Stimulated activated CD4-positive, alpha-beta T cell treated with anti-CD3 and anti-CD28 coated beads, Interleukin-4, amount 100 ng/mL, for 24 hours (primary cell): ENCODE measurements at regions not wholly inside any gene's neighbourhood (a gene's known extent, or its start where the extent isn't known, plus 50 kb on each side); places are given as distances from the start of the nearest gene placed in this dataset.
"Not testable (repeated sequence)": the region's sequence is repeated elsewhere in the genome, so short reads cannot be mapped to it uniquely, and the experiment has no call there.

Source experiments
- DNase-seq: peaks from one replicate; pipeline ENCODE4 v3.0.0-alpha.2; 2020

GRCh38 chr1:213324859-213325258 lies 273.8 kb downstream of the RPS6KC1 start:
- DNase-seq, result no peak

- DNase-seq, result no peak
These were observed 274.4 kb downstream of the RPS6KC1 start for GRCh38 chr1:213325482-213325881.

DNA sequence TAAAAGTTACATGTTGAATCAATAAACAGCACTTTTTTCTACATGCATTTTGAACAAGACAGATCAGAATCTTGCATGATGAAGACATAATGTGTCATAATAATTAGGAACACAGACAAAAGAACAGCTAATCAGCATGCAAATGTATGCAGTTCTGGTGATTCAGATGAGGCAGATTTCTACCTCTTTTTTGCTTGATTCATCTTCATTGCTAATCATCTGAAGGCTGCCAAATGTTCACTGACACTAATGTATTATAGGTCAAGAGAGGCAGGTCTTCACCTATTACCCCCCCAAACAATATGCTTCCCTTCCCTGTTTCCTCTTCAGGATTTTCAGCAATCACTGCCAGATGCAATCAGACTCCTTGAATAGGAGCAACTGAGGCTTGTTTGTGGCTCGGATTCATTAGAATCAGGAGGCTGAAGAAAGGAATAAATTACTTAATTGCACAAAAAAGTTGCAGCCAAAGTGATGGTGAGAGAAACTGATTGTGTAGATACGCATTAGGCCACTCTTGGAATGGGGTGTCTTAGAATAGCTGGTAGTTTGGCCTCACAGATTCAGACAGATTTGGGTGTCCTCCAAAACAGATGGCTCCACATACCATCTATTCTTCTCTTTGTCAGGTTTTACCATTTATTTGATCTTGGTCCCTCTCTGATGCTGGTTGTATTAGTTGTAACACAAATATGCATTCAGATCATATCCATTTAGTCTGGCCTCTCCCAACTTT lies 275.4 kb downstream of the RPS6KC1 start:
- DNase-seq, result no peak

GRCh38 chr1:213327017-213327667 lies 276.1 kb downstream of the RPS6KC1 start:
- no peak for DNase-seq

DNA sequence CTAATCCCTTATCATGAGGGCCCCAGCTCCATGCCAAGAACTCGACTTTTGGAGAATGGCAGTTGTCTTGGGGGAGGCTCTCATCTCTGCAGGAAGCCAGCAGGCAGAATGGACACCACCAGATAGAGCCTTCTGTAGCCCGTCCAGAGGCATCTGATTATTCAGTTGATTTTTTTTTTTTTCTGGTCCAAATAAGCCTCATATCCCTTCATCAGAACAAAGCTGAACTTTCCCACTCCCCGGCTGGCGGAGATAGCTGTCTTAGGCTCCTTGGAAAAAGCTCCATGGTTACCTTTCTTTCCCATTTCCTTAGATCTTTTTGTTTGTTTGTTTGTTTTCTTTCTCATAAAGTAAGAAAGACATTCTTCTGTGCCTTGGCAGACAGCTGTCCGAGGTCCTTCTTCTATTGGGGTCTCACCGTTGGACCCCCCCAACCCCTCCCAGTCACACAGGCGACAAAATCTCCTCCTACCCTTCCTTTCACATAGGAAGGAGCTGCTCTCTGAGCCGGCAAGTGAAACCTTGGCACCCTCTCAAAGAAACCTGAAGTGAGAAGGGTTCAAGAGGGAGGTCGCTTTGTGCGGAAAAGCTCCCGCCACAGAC lies 278.5 kb downstream of the RPS6KC1 start:
- DNase-seq, result no peak

DNA sequence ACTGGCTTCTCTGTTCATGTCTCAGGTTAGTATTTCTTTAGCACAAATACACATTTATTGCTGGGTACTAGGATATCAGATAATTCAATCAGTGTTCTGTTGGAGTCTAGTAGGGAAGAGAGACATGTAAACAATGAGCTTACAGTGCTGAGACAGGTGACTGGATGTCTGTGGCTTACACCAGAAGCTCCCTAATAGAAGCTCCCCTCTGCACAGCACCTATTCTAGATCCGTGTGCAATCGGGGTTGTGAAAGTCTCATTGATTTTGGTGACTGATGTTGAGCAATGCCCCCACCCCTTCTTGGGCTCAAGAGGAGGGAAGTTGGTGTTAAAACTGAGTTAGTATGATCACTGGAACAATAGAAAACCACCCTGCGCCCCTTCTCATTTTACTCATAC lies 279.2 kb downstream of the RPS6KC1 start:
- no peak for DNase-seq

- DNase-seq, result no peak
These were observed 280.7 kb downstream of the RPS6KC1 start for GRCh38 chr1:213331631-213332175.

GRCh38 chr1:213332491-213332890 lies 281.4 kb downstream of the RPS6KC1 start:
- no peak for DNase-seq

DNA sequence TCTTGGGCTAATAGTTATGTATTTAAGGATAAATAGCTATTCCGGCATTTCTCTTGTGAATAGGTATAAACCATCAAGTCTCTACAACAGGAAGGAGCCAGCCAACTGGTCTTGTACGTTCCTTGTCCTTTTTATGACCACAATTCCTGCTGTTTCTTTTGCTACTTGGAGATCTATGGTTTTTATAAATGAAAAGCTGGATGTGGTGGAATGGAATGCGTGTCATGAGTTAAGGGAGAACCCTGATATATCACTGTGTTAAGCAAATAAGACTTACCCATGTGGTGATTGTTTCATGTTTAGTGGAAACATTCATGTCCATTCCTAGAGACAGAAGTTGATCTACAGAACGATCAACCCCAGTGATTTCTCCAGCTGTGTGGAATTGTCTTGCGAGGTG lies 282.1 kb downstream of the RPS6KC1 start:
- DNase-seq, result no peak

DNA sequence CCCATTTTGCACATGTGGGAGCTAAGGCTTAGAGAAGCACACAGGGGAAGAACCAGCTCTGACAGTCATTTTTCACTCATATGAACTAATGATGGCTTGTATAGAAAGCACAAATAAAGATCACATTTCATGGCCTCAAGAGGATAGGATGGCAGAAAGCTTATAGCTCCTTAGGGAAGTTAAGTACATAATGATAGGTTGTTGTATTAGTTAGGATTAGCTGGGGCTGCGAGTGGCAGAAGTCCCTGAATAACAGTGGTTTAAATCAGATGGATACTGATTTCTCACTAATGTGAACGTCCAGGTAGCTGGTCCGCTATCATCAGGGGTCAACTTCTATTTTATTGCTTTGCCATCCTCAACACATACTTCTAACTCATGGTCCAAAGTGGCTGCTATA lies 284.0 kb downstream of the RPS6KC1 start:
- no peak for DNase-seq

- DNase-seq, result no peak
These were observed 286.1 kb downstream of the RPS6KC1 start for GRCh38 chr1:213337025-213337678.

DNA sequence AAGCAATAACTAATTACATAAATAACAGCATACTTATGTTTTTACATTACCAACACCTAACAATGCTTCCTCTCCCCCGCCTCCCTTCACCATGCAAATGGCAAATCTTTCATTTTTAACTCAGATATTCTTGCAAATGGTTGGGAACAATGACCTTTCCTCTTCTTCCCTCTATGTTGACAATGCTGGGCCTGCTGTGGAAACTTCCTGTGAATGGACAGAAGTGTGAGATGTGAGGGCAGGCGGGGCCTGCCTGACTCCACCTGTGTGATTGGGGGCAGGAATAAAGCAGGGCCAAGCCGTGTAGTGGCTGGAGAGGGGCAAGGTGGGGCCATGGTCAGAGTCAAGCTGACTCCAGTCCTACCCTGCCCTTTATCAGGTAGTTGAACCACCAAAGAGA lies 289.6 kb downstream of the RPS6KC1 start:
- DNase-seq, result no peak

DNA sequence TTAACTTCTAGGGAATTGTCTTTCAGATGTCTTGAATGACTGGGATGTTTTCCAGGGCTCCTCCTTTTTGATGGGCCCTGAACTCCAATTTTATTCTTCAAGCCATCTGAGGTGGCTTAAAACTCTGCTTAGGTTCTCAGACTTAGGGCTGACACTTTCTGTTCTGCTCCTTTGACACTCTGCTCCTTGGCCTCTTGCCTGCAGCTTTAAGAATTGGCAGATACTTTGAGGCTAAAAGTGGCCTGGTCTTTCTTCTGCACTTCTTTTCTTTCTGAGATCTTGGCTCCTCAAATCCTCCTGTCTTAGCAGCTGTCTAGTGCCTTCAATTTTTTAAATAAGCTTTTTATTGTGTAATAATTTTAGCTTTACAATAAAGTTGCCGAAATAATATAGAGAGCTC lies 294.6 kb downstream of the RPS6KC1 start:
- no peak for DNase-seq

- DNase-seq, result no peak
These were observed 306.4 kb downstream of the RPS6KC1 start for GRCh38 chr1:213357403-213357802.

DNA sequence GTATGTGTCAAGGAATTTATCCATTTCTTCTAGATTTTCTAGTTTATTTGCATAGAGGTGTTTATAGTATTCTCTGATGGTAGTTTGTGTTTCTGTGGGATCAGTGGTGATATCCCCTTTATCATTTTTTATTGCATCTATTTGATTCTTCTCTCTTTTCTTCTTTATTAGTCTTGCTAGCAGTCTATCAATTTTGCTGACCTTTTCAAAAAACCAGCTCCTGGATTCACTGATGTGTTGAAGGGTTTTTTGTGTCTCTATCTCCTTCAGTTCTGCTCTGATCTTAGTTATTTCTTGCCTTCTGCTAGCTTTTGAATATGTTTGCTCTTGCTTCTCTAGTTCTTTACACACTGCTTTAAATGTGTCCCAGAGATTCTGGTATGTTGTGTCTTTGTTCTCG lies 307.3 kb downstream of the RPS6KC1 start:
- not testable (repeated sequence) for DNase-seq

DNA sequence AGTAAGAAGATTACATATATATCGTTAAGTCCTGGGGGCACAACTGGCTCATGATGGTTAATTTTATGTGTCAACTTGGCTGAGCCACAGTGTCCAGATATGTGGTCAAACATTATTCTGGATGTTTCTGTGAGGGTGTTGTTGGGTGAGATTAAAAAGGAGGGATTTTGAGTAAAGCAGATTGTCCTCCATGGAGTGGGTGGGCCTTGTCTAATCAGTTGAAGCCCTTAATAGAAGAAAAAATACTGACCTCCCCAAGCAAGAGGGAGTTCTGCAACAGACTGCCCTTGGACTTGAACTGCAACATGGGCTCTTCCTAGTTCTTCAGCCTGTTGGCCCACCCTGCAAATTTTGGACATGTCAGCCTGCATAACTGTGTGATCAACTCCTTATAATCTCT lies 311.6 kb downstream of the RPS6KC1 start:
- no peak for DNase-seq

DNA sequence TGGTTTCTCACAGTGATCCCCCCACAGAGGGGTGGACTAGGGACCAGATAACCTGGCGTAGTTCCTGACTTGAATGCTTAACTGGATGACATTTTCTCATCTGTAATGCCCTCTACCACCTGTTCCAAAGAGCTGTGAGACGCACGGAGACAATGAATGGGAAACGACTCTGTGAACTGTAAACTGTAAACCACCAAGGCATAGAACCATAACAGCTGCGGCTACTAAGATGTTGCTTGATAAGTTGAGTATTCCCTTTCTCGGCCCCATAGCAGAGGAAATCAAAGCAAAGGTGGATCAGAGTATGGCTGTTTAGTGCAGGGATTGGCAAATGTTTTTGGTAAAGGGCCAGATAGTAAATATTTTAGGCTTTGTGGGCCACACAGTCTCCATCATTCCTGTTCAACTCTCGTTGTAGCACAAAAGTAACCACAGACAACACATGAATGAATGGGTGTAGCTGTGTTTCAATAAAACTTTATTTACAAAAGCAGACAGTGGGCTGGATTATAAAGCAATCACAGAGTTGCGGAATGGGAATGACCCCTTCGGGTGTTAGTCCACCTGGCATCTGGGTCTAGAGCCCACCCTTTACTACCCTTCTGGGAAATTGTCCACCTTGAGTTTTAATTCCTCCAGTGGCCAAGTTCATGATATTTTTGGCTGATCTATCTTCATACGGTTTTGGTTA lies 315.2 kb downstream of the RPS6KC1 start:
- DNase-seq, result no peak

GRCh38 chr1:213369465-213369864 lies 318.4 kb downstream of the RPS6KC1 start:
- no peak for DNase-seq

DNA sequence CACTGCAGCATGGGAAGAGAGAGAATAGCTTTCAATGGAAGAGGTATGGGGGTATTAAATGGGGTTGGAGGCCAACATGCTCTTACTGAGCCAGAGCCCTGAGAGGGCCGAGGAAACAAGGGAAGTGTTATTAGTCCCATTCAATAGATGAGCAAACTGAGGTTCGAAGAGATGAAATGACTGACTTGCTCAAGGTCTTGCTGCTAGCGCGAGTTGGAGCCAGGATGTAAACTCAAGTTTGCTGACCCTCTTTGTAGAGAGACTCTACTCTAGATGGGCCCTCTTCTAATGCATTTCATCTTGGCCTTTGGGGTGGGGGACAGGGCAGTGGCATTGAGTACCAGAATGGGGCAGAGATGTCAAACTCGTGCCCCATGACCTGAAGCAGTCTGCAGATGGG lies 319.5 kb downstream of the RPS6KC1 start:
- DNase-seq, result no peak

- no peak for DNase-seq
These were observed 320.4 kb downstream of the RPS6KC1 start for GRCh38 chr1:213371525-213371846.

GRCh38 chr1:213371847-213372619 lies 321.0 kb downstream of the RPS6KC1 start:
- no peak for DNase-seq

- DNase-seq, result peak; percentile 58
These were observed 323.3 kb downstream of the RPS6KC1 start for GRCh38 chr1:213374369-213374768.
